Thymus (tissue), 11 donors: ENCODE measurements at regions not wholly inside any gene's neighbourhood (a gene's known extent, or its start where the extent isn't known, plus 50 kb on each side); places are given as distances from the start of the nearest gene placed in this dataset.

Source experiments
- DNase-seq, 9 donors: peaks; one replicate each; pipeline ENCODE4 v3.0.0-alpha.2; 2013; ENCODE audit warnings: low spot score in 9 of 9, low read depth in 6 of 9, missing footprints in 1 of 9
- H3K27ac ChIP-seq, 2 donors: one replicate each; pipeline ENCODE4 v1.5.1; 2013; ENCODE audit warnings: control low read depth in 1 of 2, low read depth in 1 of 2, low read length in 1 of 2, mild to moderate bottlenecking in 1 of 2, moderate library complexity in 1 of 2
- H3K27me3 ChIP-seq, 2 donors: one replicate each; pipeline ENCODE4 v1.5.1; 2013; ENCODE audit warnings: low read length in 1 of 2; ENCODE audit not compliant: control insufficient read depth in 2 of 2, insufficient read depth in 1 of 2
- H3K36me3 ChIP-seq, 2 donors: one replicate each; pipeline ENCODE4 v1.5.1; 2013; ENCODE audit warnings: low read length in 1 of 2, mild to moderate bottlenecking in 1 of 2, moderate library complexity in 1 of 2; ENCODE audit not compliant: control insufficient read depth in 2 of 2, insufficient read depth in 2 of 2
- H3K4me1 ChIP-seq, 2 donors: one replicate each; pipeline ENCODE4 v1.5.1; 2013; ENCODE audit warnings: low read length in 2 of 2; ENCODE audit not compliant: control insufficient read depth in 2 of 2, insufficient read depth in 2 of 2
- H3K4me3 ChIP-seq, 2 donors: one replicate each; pipeline ENCODE4 v1.5.1; 2013; ENCODE audit warnings: low read length in 2 of 2, control low read depth in 1 of 2, mild to moderate bottlenecking in 1 of 2
- H3K9me3 ChIP-seq, 2 donors: one replicate each; pipeline ENCODE4 v1.5.1; 2013; ENCODE audit warnings: low read length in 1 of 2, mild to moderate bottlenecking in 1 of 2; ENCODE audit not compliant: control insufficient read depth in 2 of 2, insufficient read depth in 1 of 2
- WGBS: extraction: QIAGEN DNeasy Blood & Tissue Kit; methylation state at CpG from one replicate; pipeline ENCODE4 v1.1.7; 2013; 5-methylcytosine and 5-hydroxymethylcytosine counted together
- donor health status: healthy.

DNA sequence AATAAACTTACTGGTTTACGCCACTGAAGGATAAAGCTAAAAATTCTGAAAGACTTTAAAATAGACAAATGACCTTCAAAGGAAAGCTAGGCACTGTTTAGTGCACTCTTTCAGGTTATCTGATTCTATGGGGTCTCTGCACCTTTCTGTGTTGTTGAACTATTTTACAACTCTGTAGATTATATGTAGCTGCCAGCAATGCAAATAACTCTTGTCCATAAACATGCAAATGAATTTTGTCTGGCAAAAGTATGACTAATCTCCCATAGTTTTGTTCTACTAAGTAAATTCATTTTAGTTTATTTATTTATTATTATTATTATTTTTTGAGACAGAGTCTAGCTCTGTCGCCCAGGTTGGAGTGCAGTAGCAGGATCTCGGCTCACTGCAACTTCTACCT, 266.3 kb upstream of the CCDC196 start:
- peaks cover 2 to 12% of the 10 kb centered on the region in 2 donors for H3K9me3 ChIP-seq
- H3K36me3 ChIP-seq = no peaks in the 10 kb centered on the region
- WGBS = 97% methylated on average over 3 of the region's 3 CpGs

DNA sequence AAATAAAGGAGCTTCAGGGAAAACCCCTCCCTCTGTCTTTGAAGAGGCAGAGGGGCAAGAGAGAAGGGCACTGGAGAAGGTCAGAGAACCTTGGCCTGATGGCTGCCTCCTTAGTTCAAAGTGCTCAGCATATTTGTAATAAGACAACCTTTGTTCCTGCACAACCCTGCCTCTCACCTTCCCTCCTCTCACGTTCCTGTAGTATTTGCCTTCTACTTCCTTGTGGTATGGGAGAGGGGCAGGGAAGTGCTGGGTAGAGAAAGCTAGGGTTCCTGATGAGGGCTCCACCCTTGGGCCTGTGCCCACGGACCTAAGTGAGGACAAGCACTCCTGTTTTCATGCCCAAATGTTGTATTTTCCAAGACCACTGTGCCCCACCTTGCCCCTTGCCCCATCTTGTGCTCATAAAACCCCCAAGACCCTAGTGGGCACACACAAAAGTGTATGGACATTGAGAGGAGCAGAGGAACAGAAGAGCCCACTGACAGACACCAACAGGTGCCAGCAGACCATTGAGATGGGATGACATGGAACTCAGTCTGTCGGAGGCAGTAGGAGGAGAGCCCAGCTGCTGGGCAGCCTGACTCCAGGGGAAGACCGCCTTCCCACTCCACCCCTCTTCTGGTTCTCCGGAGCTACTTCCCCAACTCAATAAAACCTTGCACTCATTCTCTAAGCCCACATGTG, 261.5 kb upstream of the CCDC196 start:
- WGBS = 91% methylated on average over 5 of the region's 5 CpGs
- Histone ChIP-seq H3K27ac (no peak overlapping the region), H3K9me3 (no peaks in the 10 kb centered on the region)

More for the DNA sequence above, 266.3 kb upstream of the CCDC196 start:
- Histone ChIP-seq H3K27me3 (no peaks in the 10 kb centered on the region), H3K27ac (no peak overlapping the region), H3K4me1 (no peaks in the 10 kb centered on the region), H3K4me3 (no peak overlapping the region)
- DNase-seq = no peak

DNA sequence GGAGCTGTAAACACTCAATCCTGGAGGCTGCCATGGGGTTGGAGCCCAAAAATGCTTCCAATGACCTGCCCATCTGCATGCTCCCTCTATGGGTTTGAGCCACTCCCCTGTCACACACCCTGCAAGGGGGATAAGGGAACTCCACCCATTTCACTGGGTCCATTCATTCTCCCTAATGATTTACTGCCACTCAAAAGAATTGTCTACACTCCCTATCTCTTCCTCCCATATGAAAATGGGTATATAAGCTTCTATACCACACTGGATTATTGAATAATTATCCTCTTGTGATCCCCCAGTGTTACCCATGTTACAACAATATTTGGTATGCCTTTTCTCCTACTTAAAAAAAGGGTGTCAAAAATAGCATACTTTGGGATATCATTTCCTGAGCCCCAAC, 260.8 kb upstream of the CCDC196 start:
- Histone ChIP-seq H3K27me3 (no peaks in the 10 kb centered on the region), H3K27ac (no peak overlapping the region), H3K36me3 (no peaks in the 10 kb centered on the region), H3K4me1 (no peaks in the 10 kb centered on the region), H3K9me3 (no peaks in the 10 kb centered on the region), H3K4me3 (no peak overlapping the region)
- no peak for DNase-seq

More for the DNA sequence above, 261.5 kb upstream of the CCDC196 start:
- DNase-seq = no peak
- no peak overlapping the region for H3K4me3 ChIP-seq
- H3K4me1 ChIP-seq = no peaks in the 10 kb centered on the region
- no peaks in the 10 kb centered on the region for H3K27me3 ChIP-seq
- no peaks in the 10 kb centered on the region for H3K36me3 ChIP-seq

DNA sequence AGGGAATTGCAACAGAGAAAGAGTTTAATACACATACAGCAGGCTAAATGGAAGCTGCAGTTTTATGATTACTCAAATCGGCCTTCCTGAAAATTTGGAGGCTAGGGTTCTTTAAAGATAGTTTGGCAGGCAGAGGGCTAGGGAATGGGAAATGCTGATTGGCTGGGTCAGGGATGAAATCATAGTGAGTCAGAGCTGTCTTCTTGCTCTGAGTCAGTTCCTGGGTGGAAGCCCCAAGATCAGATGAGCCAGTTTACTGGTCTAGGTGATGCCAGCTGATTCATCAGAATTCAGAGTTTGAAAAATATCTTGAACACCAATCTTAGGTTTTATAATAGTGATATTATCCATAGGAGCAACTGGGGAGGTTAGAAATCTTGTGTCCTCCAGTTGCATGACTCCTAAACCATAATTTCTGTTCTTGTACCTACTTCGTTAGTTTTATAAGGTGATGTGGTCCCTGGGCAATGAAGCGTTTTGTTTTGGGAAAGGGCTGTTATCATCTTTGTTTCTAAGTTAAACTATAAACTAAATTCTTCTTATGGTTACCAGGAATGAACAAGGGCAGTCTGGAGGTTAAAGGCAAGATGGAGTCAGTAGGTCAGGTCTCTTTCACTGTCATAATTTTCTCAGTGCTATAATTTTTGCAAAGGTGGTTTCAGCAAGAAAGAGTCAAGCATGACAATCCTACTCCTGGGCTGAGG, 257.8 kb upstream of the CCDC196 start:
- WGBS = 98% methylated on average over 3 of the region's 3 CpGs
- H3K4me1 ChIP-seq = no peaks in the 10 kb centered on the region
- no peaks in the 10 kb centered on the region for H3K36me3 ChIP-seq
- DNase-seq = no peak
- H3K27ac ChIP-seq = no peak overlapping the region
- H3K4me3 ChIP-seq = no peak overlapping the region
- no peaks in the 10 kb centered on the region for H3K9me3 ChIP-seq
- H3K27me3 ChIP-seq = no peaks in the 10 kb centered on the region

DNA sequence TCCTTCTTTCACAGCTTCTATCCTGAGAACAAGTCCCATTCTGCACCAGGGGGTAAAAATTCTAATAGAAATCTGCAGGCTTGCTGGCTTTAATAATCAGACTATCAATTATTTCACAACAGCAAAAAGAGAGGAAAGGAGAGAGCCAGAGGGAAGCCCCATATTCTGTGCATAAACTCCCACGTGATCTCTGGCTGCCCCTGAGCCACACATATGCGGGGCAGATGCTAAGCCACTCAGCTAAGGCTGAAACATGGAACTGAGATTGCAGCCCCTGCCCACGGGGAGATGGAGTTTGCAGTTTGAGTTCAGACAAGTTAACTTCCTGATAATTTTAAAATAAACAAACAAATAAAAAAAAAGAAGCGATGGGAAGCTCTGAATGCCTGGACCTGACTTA, 254.4 kb upstream of the CCDC196 start:
- DNase-seq = no peak
- H3K27ac ChIP-seq = no peak overlapping the region
- no peaks in the 10 kb centered on the region for H3K36me3 ChIP-seq
- no peaks in the 10 kb centered on the region for H3K27me3 ChIP-seq
- H3K4me3 ChIP-seq = no peak overlapping the region
- 26% methylated on average over 4 of the region's 4 CpGs for WGBS
- H3K9me3 ChIP-seq = no peaks in the 10 kb centered on the region
- no peaks in the 10 kb centered on the region for H3K4me1 ChIP-seq

- no peaks in the 10 kb centered on the region for H3K4me1 ChIP-seq
- DNase-seq = no peak
- WGBS = 67% methylated on average over 4 of the region's 4 CpGs
- no peak overlapping the region for H3K27ac ChIP-seq
- no peaks in the 10 kb centered on the region for H3K27me3 ChIP-seq
- no peaks in the 10 kb centered on the region for H3K9me3 ChIP-seq
- no peaks in the 10 kb centered on the region for H3K36me3 ChIP-seq
- no peak overlapping the region for H3K4me3 ChIP-seq
These were observed 252.6 kb upstream of the CCDC196 start for GRCh38 chr14:66233591-66233990.

DNA sequence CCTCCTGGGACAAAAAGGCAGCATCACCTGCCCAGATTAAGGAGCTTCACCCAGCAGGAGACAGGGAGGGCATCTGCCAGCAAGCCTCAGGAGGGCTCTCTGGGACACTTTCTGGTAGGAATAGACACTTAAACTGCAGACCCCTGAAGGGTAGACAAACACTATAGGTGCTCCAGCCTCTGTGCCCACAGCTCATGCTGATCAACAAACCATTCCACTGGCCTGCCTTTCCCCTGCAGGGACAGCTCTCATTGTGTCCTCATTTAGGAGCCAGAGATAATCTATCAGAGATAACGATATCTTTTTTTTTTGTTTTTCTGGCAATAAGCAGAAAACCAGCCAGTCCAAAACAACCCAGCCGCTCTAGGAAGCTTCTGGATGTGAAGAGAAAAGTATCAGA, 251.8 kb upstream of the CCDC196 start:
- Histone ChIP-seq H3K4me3 (no peak overlapping the region), H3K36me3 (no peaks in the 10 kb centered on the region), H3K27me3 (no peaks in the 10 kb centered on the region), H3K27ac (no peak overlapping the region), H3K9me3 (no peaks in the 10 kb centered on the region), H3K4me1 (no peaks in the 10 kb centered on the region)
- no peak for DNase-seq
- whole genome bisulfite sequencing = 92% methylated on average over 2 of the region's 2 CpGs

DNA sequence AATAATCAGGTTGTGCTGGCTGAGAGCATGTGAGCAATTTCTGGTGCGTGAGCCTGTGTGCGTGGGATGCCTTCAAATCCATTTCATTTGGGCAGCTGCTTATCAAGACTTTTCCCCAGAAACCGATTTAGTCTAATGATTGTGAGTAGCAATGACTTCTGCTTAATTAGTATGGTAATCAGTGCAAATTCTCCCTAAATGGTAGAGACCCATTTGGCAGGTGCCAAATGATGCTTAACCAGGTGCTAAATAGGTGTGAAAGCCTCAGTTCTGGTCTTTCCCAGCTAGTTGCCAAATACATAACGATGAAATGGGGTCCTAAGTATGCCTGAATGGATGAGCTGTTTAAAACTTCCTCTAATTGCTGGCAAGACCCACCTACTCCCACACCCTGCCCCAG, 248.4 kb upstream of the CCDC196 start:
- WGBS = 86% methylated on average over 4 of the region's 4 CpGs
- Histone ChIP-seq H3K9me3 (no peaks in the 10 kb centered on the region), H3K4me1 (no peaks in the 10 kb centered on the region), H3K27ac (no peak overlapping the region), H3K36me3 (no peaks in the 10 kb centered on the region), H3K27me3 (no peaks in the 10 kb centered on the region), H3K4me3 (no peak overlapping the region)
- no peak for DNase-seq

DNA sequence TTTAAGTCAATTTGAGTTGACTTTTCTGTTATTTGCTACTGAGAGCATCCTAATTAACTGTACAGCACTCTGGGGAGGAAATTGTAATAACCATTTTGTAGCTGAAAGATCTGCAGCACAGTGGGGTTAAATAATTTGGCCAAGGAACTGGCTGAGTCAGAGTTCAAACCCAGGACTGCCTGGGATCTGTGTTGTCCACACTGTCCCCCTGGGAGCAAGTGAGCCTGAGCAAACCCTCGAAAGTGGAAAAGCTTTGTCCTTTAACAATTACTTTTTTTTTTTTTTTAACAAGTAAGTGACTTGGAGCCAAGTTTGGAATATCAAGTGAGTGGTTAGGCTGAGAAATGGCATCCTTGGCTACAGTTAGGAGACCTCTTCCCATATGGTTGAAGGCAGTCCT, 247.2 kb upstream of the CCDC196 start:
- no peak for DNase-seq
- Histone ChIP-seq H3K27ac (no peak overlapping the region), H3K4me3 (no peak overlapping the region), H3K9me3 (no peaks in the 10 kb centered on the region), H3K36me3 (no peaks in the 10 kb centered on the region), H3K4me1 (no peaks in the 10 kb centered on the region), H3K27me3 (no peaks in the 10 kb centered on the region)
- WGBS = 86% methylated on average over 1 of the region's 1 CpG
